OCI-LY1 (cell line): ENCODE measurements at regions not wholly inside any gene's neighbourhood (a gene's known extent, or its start where the extent isn't known, plus 50 kb on each side); places are given as distances from the start of the nearest gene placed in this dataset.

Source experiments
- H2AFZ ChIP-seq: fragments of 200-600 bp; sonication (generic), shearing (Covaris generic); 2 replicates; pipeline ENCODE4 v1.6.0; 2014; ENCODE audit warnings: antibody characterized with exemption, mild to moderate bottlenecking, low read length
- H3F3A ChIP-seq: fragments of 200-600 bp; sonication (generic), shearing (Covaris generic); 2 replicates; pipeline ENCODE4 v1.6.0; 2014; ENCODE audit warnings: mild to moderate bottlenecking, antibody characterized with exemption, low read length, moderate library complexity; ENCODE audit not compliant: insufficient read depth
- H3K27ac ChIP-seq: fragments of 200-600 bp; sonication (generic); 2 replicates; pipeline ENCODE4 v1.5.1; 2014; ENCODE audit warnings: low read length, mixed run types, mild to moderate bottlenecking, low read depth; ENCODE audit not compliant: poor library complexity, severe bottlenecking
- H3K27me3 ChIP-seq: fragments of 200-600 bp; sonication (generic); 2 replicates; pipeline ENCODE4 v1.6.0; 2014; ENCODE audit warnings: antibody characterized with exemption, mild to moderate bottlenecking, low read length, moderate library complexity; ENCODE audit not compliant: insufficient read depth
- H3K36me3 ChIP-seq: fragments of 200-600 bp; sonication (generic); 2 replicates; pipeline ENCODE4 v1.6.1; 2014; ENCODE audit warnings: mild to moderate bottlenecking, antibody characterized with exemption, low read length, moderate library complexity, mixed read lengths; ENCODE audit not compliant: insufficient read depth
- H3K4me1 ChIP-seq: fragments of 200-600 bp; sonication (generic); 2 replicates; pipeline ENCODE4 v1.5.1; 2014; ENCODE audit warnings: mild to moderate bottlenecking, low read length, moderate library complexity; ENCODE audit not compliant: insufficient read depth, severe bottlenecking
- H3K4me2 ChIP-seq: fragments of 200-600 bp; sonication (generic), shearing (Covaris generic); 2 replicates; pipeline ENCODE4 v1.6.1; 2014; ENCODE audit warnings: low read length
- H3K4me3 ChIP-seq: fragments of 200-600 bp; sonication (generic); 2 replicates; pipeline ENCODE4 v1.5.1; 2014; ENCODE audit warnings: low read length, low read depth, mild to moderate bottlenecking, mixed read lengths; ENCODE audit not compliant: poor library complexity, severe bottlenecking
- H3K79me2 ChIP-seq: fragments of 200-600 bp; shearing (Covaris generic); 2 replicates; pipeline ENCODE4 v1.6.1; 2016; ENCODE audit warnings: mixed run types, low read length, mixed read lengths; ENCODE audit not compliant: insufficient read depth
- H3K9ac ChIP-seq: fragments of 200-600 bp; sonication (generic), shearing (Covaris generic); 2 replicates; pipeline ENCODE4 v1.6.1; 2014; ENCODE audit warnings: mild to moderate bottlenecking, low read length, mixed read lengths
- H3K9me2 ChIP-seq: fragments of 200-600 bp; sonication (generic), shearing (Covaris generic); 2 replicates; pipeline ENCODE4 v1.6.1; 2014; ENCODE audit warnings: low read depth, mild to moderate bottlenecking, low read length, mixed read lengths
- H3K9me3 ChIP-seq: fragments of 200-600 bp; shearing (Covaris generic); 2 replicates; pipeline ENCODE4 v1.6.1; 2014; ENCODE audit warnings: low read length, mixed read lengths
- H4K20me1 ChIP-seq: fragments of 200-600 bp; sonication (generic), shearing (Covaris generic); 2 replicates; pipeline ENCODE4 v1.6.0; 2016; ENCODE audit warnings: mild to moderate bottlenecking, low read length; ENCODE audit not compliant: insufficient read depth
- CTCF ChIP-seq: fragments of 200-600 bp; sonication (generic), shearing (Covaris generic); IDR thresholded peaks from 2 replicates; pipeline ENCODE4 v1.5.1; 2017; ENCODE audit warnings: mild to moderate bottlenecking, antibody characterized with exemption, low read length, moderate library complexity, mixed read lengths
- EZH2 ChIP-seq: fragments of 200-600 bp; sonication (generic), shearing (Covaris generic); IDR thresholded peaks from 2 replicates; pipeline ENCODE4 v1.8.0; 2017; ENCODE audit warnings: borderline replicate concordance, mixed run types, mild to moderate bottlenecking, antibody characterized with exemption, low read length, moderate library complexity, mixed read lengths

GRCh38 chr2:53252115-53252514, 515.5 kb upstream of the CHAC2 start:
- no peaks in the 10 kb centered on the region for H3F3A ChIP-seq
- no peak overlapping the region for H3K27ac ChIP-seq
- H3K4me3 ChIP-seq: no peak overlapping the region
- no peaks in the 10 kb centered on the region for H3K9me2 ChIP-seq
- no peaks in the 10 kb centered on the region for H3K4me1 ChIP-seq
- H3K27me3 ChIP-seq: no peaks in the 10 kb centered on the region
- H3K4me2 ChIP-seq: no peak overlapping the region
- TF ChIP-seq CTCF: no peak
- no peak for TF ChIP-seq EZH2
- no peak overlapping the region for H3K9ac ChIP-seq
- H2AFZ ChIP-seq: no peak overlapping the region
- H4K20me1 ChIP-seq: no peaks in the 10 kb centered on the region
- no peaks in the 10 kb centered on the region for H3K9me3 ChIP-seq
- H3K36me3 ChIP-seq: no peaks in the 10 kb centered on the region
- no peaks in the 10 kb centered on the region for H3K79me2 ChIP-seq

GRCh38 chr2:53247956-53248735, 519.5 kb upstream of the CHAC2 start:
- Histone ChIP-seq H2AFZ (no peak overlapping the region), H3K9me3 (no peaks in the 10 kb centered on the region)

GRCh38 chr2:53243430-53243829, 524.2 kb upstream of the CHAC2 start:
- Histone ChIP-seq H2AFZ (no peak overlapping the region), H3K27ac (no peak overlapping the region), H3K4me3 (no peak overlapping the region), H3K4me1 (no peaks in the 10 kb centered on the region), H3F3A (no peaks in the 10 kb centered on the region), H3K79me2 (no peaks in the 10 kb centered on the region), H3K36me3 (no peaks in the 10 kb centered on the region), H3K27me3 (no peaks in the 10 kb centered on the region), H3K9me3 (no peaks in the 10 kb centered on the region), H3K9me2 (no peaks in the 10 kb centered on the region), H3K4me2 (no peak overlapping the region), H3K9ac (no peak overlapping the region), H4K20me1 (no peaks in the 10 kb centered on the region)
- TF ChIP-seq CTCF (no peak), EZH2 (no peak)

More at GRCh38 chr2:53247956-53248735, 519.5 kb upstream of the CHAC2 start:
- Histone ChIP-seq H3K27ac (no peak overlapping the region), H3K9ac (no peak overlapping the region), H3K9me2 (no peaks in the 10 kb centered on the region), H3K36me3 (no peaks in the 10 kb centered on the region), H3K27me3 (no peaks in the 10 kb centered on the region), H4K20me1 (no peaks in the 10 kb centered on the region), H3K4me3 (no peak overlapping the region), H3K79me2 (no peaks in the 10 kb centered on the region), H3F3A (no peaks in the 10 kb centered on the region), H3K4me2 (no peak overlapping the region), H3K4me1 (no peaks in the 10 kb centered on the region)
- TF ChIP-seq CTCF (no peak), EZH2 (no peak)
